NCI-H82 (cell line): ENCODE measurements at regions not wholly inside any gene's neighbourhood (a gene's known extent, or its start where the extent isn't known, plus 50 kb on each side); places are given as distances from the start of the nearest gene placed in this dataset.
"Not testable (repeated sequence)": the region's sequence is repeated elsewhere in the genome, so short reads cannot be mapped to it uniquely, and the experiment has no call there.

ENCODE experiments used
- DNase-seq: peaks from one replicate; lab custom pipeline; 2025; lab: John Stamatoyannopoulos, UW

GRCh38 chr13:81551036-81551435, 1210.1 kb upstream of the SPRY2 start:
- peak; percentile 16 for DNase-seq

DNA sequence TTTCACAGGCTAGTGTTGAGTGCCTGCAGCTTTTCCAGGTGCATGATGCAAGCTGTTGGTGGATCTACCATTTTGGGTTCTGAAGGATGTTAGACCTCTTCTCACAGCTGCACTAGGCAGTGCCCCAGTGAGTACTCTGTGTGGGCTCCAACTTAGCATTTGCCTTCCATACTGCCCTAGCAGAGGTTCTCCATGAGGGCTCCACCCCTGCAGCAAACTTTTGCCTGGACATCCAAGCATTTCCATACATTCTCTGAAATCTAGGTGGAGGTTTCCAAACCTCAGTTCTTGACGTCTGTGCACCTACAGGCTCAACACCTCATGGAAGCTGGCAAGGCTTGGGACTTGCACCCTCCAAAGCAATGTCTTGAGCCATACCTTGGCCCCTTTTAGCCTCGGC, 1205.4 kb upstream of the SPRY2 start:
- DNase-seq = not testable (repeated sequence)

DNA sequence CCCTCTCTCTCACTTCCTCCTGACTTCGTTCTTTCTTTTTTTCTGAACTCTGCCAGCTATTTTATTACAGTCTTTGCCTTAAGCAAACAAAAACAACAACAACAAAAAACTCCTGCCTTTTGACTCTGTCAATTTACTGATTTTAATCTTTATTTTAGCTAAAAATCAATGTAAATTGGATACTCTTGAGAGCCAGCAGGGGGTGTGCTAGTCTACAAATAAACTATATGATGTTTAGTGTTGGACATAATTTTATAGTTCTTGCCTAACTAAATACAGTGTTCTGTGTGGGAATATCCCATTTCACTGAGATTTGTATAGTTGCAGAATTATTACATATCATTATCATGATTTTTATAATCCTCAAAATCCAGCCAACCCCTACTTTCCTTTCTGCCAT, 1199.9 kb upstream of the SPRY2 start:
- peak; percentile 56 for DNase-seq

DNA sequence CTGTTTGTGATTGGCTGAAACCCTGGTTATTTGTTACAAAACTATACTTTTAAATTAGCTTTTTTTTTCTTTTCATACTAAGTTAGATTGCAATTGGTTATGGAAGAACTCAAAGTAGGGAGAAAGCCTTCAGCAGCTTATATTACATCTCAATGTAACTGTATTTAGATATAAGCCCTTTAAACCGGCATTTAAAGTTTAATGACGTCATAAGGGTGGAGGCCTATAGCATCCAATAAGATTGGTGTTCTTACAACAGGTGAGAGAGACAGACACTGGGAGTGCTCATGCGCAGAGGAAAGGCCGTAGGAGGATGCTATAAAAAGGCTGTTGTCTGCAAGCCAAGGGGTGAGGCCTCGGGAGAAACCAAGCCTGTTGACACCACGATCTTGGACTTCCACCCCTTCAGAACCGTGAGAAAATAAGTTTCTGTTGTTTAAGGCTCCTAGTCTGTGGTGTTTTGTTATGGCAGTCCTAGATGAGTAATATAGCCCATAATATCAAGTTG, 1198.8 kb upstream of the SPRY2 start:
- no peak for DNase-seq

DNA sequence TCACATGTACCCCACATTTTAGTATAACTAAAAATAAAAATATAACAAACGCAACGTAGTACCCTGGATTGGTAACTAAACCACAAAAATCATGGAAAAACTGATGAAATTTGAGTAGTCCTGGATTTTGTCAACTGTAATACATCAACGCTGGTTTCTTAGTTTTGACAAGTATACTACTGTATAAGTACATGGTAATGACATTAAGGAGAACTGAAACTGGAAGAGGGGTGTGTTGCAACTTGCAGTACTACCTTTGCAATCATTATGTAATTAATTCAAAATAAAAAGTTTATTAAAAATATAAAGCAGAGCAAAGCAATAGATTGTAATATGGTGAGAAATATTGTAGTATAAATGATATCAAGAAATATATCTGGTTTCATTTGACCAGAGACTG, 1158.0 kb upstream of the SPRY2 start:
- no peak for DNase-seq

DNA sequence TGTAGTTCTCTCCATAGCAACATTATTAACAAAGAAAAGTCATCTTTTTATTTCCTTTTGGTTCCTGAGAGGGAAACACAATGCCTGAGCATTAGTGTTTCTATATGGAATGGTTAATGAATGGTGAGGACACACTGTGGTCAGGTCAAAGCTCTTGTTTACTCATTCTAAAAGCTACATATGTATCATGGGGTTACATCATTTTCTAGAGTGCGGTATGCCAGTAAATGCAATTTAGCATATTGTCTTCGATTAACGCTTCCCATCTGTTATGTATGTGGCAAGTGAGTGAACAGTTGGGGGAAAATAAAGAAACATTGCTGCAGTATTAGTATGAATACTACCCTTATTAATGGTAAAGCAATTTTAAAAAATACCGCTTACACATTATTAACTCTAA, 1152.2 kb upstream of the SPRY2 start:
- DNase-seq = peak; percentile 74

DNA sequence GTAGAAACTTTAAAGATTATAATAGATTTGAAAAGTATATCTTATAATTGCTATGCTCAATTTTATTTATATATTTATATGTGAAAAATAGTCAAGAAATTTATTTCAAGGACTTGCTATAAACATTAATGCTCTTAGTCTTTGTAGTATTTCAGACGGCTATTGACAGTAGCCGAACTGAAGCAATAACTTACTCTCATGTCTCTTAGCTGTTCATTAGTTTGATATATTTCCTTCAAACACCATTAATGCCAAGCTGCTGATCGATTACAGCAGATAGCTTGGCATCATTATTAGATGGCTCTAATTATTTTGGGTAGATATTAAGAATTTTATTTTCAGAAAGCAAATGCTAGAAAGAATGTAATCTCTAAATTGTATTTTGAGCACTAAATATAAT, 1151.5 kb upstream of the SPRY2 start:
- no peak for DNase-seq

DNA sequence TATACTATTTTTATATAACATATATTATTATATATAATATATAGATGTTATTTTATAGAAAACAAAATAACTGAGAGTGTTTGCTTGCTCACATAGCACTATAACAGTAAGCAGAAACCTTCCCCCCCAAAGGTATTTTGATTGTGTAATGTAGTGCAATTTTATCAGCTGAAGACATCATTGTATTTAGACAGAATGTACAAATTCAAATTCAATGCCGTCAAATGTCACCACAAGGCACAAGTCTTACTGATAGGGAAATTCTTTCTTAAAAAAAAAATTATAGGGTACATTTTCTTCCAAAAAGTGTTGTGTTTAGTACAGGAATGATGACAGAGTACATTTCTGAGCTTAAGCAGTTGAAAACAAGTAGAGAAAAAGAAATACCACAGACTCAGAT, 1147.1 kb upstream of the SPRY2 start:
- no peak for DNase-seq

GRCh38 chr13:81487151-81487550, 1146.2 kb upstream of the SPRY2 start:
- DNase-seq = peak; percentile 78

- no peak for DNase-seq
Measured at GRCh38 chr13:81480634-81481033, 1139.7 kb upstream of the SPRY2 start.

- no peak for DNase-seq
Measured at GRCh38 chr13:81473366-81473899, 1132.5 kb upstream of the SPRY2 start.

DNA sequence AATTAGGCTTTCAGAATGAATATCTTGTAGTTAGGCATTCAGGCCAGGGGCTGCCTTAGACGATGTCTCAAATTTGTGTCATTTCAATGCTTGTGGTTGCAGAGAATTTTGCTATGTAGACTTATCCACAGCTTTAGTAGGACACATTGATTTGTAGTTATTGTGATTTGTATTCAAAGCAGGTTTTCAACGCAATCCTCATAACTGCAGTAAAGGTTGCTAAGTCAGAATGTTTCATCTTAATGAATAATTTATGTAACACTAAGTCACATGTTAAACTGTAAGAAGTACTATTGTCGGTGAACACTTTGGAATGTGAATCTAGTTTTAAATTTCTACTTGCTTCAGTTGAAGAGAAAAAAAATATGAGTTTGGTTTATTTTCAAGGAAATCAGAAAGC, 1117.2 kb upstream of the SPRY2 start:
- DNase-seq = no peak

DNA sequence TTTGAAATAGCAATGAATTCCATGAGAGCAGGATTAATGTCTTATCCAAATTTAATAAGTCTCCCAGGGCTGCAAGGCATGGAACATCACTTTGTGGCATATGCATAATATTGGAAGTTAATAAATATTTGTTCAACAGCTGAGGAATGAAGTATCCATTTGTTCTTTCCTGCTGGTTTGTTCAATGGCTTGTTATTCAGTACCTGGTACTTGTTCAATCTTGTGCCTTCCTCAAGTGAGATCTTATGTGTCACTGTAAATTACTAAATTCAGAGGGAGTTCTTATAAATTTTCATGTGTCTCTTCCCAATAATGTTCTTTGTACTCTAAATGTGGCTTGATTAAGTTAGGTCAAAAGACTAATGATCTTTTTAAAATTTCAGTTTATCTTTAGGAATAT, 1105.5 kb upstream of the SPRY2 start:
- DNase-seq = no peak

GRCh38 chr13:81442904-81443303, 1102.0 kb upstream of the SPRY2 start:
- no peak for DNase-seq

DNA sequence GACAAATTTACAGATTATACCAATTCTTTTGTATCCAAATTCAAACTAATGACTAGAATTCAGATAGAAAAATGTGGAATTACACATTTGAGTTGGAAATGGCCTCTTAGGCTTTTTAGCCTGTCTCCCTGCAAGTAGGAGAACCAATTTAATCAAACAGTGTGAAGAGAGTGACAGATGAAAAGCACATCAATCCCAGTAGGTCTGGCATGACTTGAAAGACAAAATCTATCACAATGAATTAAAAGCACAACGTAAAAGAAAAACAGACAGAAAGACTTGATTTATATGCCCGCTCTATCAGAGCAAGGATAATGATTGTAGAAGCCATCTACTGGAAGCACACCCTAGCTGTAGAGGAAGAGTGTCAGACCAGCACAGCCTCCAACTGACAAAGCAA, 1084.4 kb upstream of the SPRY2 start:
- no peak for DNase-seq

DNA sequence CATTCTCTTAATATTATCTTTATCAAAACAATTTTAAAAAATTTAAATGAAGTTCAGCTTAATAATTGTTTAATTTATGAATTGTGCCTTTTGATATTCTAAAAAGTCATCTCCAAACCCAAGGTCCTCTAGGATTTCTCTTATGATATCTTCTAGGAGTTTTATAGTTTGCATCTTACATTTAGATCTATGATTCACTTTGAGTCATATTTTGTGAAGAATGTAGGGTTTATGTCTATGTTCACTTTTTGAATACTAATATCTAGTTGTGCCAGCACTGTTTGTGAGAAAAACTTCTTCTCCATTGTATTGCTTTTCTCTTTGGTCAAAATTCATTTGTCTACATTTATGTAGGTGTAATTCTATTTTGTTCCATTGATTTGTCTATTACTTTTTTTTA, 1068.4 kb upstream of the SPRY2 start:
- DNase-seq = no peak

- DNase-seq = no peak
Measured at GRCh38 chr13:81408647-81409046, 1067.7 kb upstream of the SPRY2 start.

GRCh38 chr13:81406639-81407292, 1065.8 kb upstream of the SPRY2 start:
- DNase-seq = no peak

DNA sequence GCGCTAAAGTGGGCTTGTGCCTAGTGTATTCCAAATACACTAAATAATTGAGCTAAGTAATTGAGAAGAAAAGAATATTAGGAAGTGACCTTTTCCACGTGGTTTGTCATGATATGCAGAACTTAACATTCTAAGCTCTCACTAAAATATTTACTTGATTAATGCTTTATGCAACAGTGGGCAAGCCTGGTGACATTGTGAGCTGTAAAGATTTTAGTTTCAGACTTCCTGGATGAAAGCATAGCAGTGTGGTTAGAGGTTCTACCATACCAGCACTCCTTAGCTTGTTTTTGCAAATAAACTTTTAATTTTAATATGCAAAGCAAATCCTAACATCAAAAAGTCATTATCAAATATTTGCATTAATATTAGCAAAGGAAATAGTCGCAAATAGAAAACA, 1065.1 kb upstream of the SPRY2 start:
- no peak for DNase-seq

DNA sequence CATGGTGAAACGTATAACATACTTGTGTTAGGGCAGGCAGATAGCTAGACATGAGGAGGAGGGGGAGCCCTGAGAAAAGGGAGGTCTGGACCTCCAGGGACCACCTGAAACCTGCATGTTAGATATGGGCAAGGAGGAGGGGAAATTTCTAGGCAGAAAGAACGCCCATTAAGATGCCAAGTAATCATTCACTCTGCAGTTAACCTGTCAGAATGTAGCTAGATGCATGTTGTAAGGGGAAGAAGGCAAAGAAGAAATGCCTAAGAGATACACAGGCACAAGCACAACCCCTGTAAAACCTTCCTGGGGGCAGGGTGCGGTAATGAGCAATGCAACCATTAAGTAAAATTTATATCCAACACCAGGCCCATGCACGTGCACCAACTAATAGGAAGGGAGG, 1055.3 kb upstream of the SPRY2 start:
- no peak for DNase-seq

DNA sequence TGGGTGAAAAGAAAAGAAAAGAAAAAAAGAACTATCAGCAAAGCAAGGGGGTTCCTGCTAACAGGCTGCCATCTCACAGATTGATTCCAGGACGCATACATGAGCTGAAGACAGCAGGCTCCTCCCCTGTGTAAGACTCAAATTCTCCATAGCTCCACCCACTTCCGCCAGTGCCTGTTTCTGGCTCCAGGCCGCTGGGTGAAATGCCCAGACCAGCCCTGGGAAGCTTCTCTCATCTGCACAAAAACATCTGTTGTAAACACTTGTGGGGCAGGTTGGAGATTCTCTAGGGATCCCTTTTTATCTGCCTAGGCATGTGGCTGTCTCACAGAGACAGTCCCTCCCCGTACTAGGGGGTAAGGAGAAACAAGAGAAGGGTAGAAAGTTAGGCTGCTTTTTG, 1054.4 kb upstream of the SPRY2 start:
- DNase-seq = peak; percentile 49

GRCh38 chr13:81394640-81395039, 1053.7 kb upstream of the SPRY2 start:
- DNase-seq = no peak

DNA sequence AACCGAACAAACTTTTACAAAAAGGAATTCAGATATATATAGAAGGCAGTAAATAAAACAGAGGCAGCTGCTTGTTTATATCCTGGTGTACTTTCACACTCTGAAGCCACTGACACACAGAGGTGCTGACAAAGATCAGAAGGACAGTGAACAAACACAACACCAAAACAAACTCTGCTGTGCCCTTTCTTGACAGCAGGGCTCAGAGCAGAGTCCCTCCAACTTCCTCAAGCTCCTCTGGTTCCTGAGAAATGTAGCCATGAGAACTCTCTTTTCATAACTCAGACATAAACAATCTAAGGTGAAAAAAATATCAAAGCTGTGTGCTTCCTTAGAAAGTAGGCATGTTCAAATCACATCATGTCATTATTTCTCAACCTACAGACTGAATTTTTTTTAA, 1052.8 kb upstream of the SPRY2 start:
- no peak for DNase-seq

DNA sequence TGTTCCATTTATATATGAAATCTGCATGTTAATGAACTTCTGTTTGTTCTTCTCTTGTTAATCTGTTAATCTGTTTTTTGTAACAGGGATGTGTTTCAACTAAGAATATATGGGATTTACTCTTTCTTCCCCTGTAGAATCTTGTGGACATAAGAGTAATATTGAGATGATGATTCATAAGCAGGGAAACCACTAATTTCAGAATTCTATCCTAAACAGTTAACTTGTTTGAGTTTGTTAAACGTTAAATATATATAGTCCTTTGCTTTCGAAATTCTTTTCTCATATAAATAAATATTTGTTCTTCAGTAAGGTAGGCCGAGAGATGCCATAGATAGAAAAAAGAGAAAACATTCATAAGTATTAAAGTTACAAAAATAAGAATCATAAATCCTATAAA, 1052.2 kb upstream of the SPRY2 start:
- no peak for DNase-seq
